ENCODE measurements at regions not wholly inside any gene's neighbourhood (a gene's known extent, or its start where the extent isn't known, plus 50 kb on each side); places are given as distances from the start of the nearest gene placed in this dataset.

DNA sequence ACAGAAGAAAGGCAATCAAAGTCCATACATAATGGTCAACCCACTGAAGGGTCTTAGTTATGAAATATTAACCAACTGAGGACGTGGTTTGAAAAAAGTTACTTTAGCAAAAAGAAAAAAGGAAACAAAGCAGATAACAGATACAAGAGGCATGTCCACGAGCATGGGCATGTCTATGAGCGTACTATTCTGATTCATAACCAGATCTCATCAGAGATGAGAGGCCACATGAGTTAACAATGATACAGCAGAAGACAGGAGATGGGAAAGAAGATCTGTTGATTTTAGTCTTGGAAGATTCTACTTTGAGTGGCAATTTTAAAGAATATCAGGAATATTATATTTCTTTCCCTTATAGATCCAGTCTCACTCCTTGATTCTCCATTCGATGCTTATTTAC is 262.9 kb upstream of the SLITRK3 start:
- H3K4me1 Mint-ChIP-seq (ENCODE audit: low read depth, unreplicated experiment) = no peaks in the 10 kb centered on the region
- H3K27me3 Mint-ChIP-seq (ENCODE audit: unreplicated experiment) = no peaks in the 10 kb centered on the region
- no peaks in the 10 kb centered on the region for H3K9me3 Mint-ChIP-seq (ENCODE audit: unreplicated experiment)
- no peaks in the 10 kb centered on the region for H3K36me3 Mint-ChIP-seq (ENCODE audit: unreplicated experiment)
- H3K4me3 Mint-ChIP-seq (ENCODE audit: unreplicated experiment) = no peak overlapping the region
- H3K27ac Mint-ChIP-seq (ENCODE audit: unreplicated experiment) = no peak overlapping the region
- TF ChIP-seq, protein P1, sequence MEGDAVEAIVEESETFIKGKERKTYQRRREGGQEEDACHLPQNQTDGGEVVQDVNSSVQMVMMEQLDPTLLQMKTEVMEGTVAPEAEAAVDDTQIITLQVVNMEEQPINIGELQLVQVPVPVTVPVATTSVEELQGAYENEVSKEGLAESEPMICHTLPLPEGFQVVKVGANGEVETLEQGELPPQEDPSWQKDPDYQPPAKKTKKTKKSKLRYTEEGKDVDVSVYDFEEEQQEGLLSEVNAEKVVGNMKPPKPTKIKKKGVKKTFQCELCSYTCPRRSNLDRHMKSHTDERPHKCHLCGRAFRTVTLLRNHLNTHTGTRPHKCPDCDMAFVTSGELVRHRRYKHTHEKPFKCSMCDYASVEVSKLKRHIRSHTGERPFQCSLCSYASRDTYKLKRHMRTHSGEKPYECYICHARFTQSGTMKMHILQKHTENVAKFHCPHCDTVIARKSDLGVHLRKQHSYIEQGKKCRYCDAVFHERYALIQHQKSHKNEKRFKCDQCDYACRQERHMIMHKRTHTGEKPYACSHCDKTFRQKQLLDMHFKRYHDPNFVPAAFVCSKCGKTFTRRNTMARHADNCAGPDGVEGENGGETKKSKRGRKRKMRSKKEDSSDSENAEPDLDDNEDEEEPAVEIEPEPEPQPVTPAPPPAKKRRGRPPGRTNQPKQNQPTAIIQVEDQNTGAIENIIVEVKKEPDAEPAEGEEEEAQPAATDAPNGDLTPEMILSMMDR (IDR thresholded peaks at IDR 0.05; ENCODE audit: partially characterized antibody, unreplicated experiment) = no peak
- DNase-seq = no peak

DNA sequence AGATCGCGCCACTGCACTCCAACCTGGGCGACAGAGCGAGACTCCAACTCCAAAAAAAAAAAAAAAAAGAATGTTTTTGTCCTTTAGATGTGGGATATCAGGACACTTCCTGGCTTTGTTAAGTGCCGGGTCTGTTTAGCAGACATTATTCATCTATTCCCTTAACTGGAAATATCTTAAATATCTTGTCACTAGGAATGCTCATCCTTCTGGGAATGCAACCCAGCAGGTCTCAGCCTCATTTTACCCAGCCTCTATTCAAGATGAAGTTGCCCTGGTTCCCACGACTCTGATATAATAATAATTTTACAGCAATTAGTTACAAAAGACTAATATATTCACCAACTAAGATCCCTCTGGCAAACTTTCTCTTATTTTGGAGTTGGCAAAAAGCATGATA is 260.9 kb upstream of the SLITRK3 start:
- no peaks in the 10 kb centered on the region for H3K36me3 Mint-ChIP-seq (ENCODE audit: unreplicated experiment)
- no peak overlapping the region for H3K4me3 Mint-ChIP-seq (ENCODE audit: unreplicated experiment)
- no peaks in the 10 kb centered on the region for H3K9me3 Mint-ChIP-seq (ENCODE audit: unreplicated experiment)
- H3K27me3 Mint-ChIP-seq (ENCODE audit: unreplicated experiment) = no peaks in the 10 kb centered on the region
- TF ChIP-seq, protein P1 (IDR thresholded peaks at IDR 0.05; ENCODE audit: partially characterized antibody, unreplicated experiment) = no peak
- DNase-seq = no peak
- no peaks in the 10 kb centered on the region for H3K4me1 Mint-ChIP-seq (ENCODE audit: low read depth, unreplicated experiment)
- H3K27ac Mint-ChIP-seq (ENCODE audit: unreplicated experiment) = no peak overlapping the region

- no peak for DNase-seq
- no peak overlapping the region for H3K27ac Mint-ChIP-seq (ENCODE audit: unreplicated experiment)
- H3K4me1 Mint-ChIP-seq (ENCODE audit: low read depth, unreplicated experiment) = no peaks in the 10 kb centered on the region
- TF ChIP-seq, protein P1 (IDR thresholded peaks at IDR 0.05; ENCODE audit: partially characterized antibody, unreplicated experiment) = no peak
- no peaks in the 10 kb centered on the region for H3K27me3 Mint-ChIP-seq (ENCODE audit: unreplicated experiment)
- no peak overlapping the region for H3K4me3 Mint-ChIP-seq (ENCODE audit: unreplicated experiment)
- no peaks in the 10 kb centered on the region for H3K36me3 Mint-ChIP-seq (ENCODE audit: unreplicated experiment)
- H3K9me3 Mint-ChIP-seq (ENCODE audit: unreplicated experiment) = no peaks in the 10 kb centered on the region
Measured at GRCh38 chr3:165455793-165456192, 259.6 kb upstream of the SLITRK3 start.

DNA sequence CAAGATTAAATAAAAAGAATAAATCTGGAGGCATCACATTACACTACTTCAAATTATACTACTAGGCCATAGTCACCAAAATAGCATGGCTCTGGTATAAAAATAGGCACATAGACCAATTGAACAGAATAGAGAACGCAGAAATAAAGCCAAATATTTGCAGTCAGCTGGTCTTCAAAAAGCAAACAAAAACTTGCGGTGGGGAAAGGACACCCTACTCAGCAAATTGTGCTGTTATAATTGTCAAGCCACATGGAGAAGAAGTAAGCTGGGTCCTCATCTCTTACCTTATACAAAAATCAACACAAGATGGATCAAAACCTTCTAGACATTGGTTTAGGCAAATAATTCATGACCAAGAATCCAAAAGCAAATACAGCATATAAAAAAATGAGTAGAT is 259.2 kb upstream of the SLITRK3 start:
- no peak for DNase-seq
- no peaks in the 10 kb centered on the region for H3K27me3 Mint-ChIP-seq (ENCODE audit: unreplicated experiment)
- no peaks in the 10 kb centered on the region for H3K4me1 Mint-ChIP-seq (ENCODE audit: low read depth, unreplicated experiment)
- no peaks in the 10 kb centered on the region for H3K36me3 Mint-ChIP-seq (ENCODE audit: unreplicated experiment)
- no peaks in the 10 kb centered on the region for H3K9me3 Mint-ChIP-seq (ENCODE audit: unreplicated experiment)
- no peak overlapping the region for H3K27ac Mint-ChIP-seq (ENCODE audit: unreplicated experiment)
- TF ChIP-seq, protein P1 (IDR thresholded peaks at IDR 0.05; ENCODE audit: partially characterized antibody, unreplicated experiment) = no peak
- H3K4me3 Mint-ChIP-seq (ENCODE audit: unreplicated experiment) = no peak overlapping the region

- no peak overlapping the region for H3K27ac Mint-ChIP-seq (ENCODE audit: unreplicated experiment)
Measured at GRCh38 chr3:165451371-165452070, 255.3 kb upstream of the SLITRK3 start.

More at GRCh38 chr3:165451371-165452070, 255.3 kb upstream of the SLITRK3 start:
- Mint-ChIP-seq H3K4me3 (ENCODE audit: unreplicated experiment) (no peak overlapping the region), H3K36me3 (ENCODE audit: unreplicated experiment) (no peaks in the 10 kb centered on the region), H3K27me3 (ENCODE audit: unreplicated experiment) (peaks cover 1% of the 10 kb centered on the region), H3K4me1 (ENCODE audit: low read depth, unreplicated experiment) (no peaks in the 10 kb centered on the region), H3K9me3 (ENCODE audit: unreplicated experiment) (no peaks in the 10 kb centered on the region)
- TF ChIP-seq, protein P1 (IDR thresholded peaks at IDR 0.05; ENCODE audit: partially characterized antibody, unreplicated experiment) = no peak
- DNase-seq = no peak

Data from glutamatergic neuron (in vitro differentiated cells).